Testis (tissue), 2 donors: ENCODE measurements at regions not wholly inside any gene's neighbourhood (a gene's known extent, or its start where the extent isn't known, plus 50 kb on each side); places are given as distances from the start of the nearest gene placed in this dataset.

Source experiments
- CTCF ChIP-seq, 3 experiments: fragments of 450-650 bp in 2 of 3; fragments of 200-600 bp in 1 of 3; sonication (generic) in 1 of 3; IDR thresholded peaks; one replicate each; pipeline ENCODE4 v1.5.1; 2016 to 2019; ENCODE audit warnings: antibody characterized with exemption in 3 of 3, mild to moderate bottlenecking in 2 of 3, moderate library complexity in 1 of 3
- POLR2A ChIP-seq: fragments of 450-650 bp; IDR thresholded peaks from one replicate; pipeline ENCODE4 v1.6.1; 2017; ENCODE audit warnings: antibody characterized with exemption, mild to moderate bottlenecking, moderate library complexity

DNA sequence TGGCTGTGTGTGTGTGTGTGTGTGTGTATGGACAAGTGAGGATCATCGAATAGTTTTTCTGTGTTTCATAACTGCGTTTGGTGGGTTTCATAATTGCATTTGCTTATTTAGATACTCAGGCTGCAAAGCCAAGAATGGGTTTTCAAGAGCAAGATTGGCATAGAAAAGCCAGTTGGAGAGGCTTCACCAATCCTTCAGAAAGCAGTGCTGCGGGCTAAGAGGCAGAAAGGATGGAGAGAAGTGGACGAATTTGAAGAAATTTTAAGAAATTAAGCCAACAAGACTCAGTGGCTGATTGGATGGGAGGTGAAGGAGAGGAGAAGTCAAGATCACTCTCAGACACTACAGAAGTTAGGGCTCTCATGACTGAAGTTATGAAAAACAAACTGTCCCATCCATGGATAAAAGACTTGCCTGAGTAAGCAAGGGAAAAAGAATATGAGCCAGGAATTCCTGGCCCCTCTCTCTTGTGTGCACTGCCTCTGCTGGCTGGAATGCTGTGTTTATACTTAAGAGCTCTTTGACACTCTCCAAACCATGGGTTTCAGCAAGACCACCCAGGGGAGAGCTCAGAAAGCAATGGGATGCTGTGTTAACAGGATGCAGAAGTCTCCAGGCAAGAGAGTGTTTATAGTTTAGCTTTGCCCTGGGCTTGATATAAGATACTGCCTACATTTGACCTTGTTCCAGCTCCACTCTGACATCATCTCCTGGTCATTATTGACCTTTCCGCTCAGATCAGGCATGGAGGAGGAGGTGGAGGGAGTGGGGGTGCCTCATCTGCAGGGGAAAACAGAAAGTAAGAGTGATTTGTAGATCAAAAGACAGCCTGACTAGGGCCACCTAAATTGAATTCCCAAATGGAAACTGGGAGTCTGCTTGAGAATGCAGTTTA, 232.0 kb upstream of the PLXNA2 start:
- TF ChIP-seq CTCF (IDR thresholded peaks at IDR 0.05) (no peak), POLR2A (no peak)
